OCI-LY3 (cell line): ENCODE measurements at regions not wholly inside any gene's neighbourhood (a gene's known extent, or its start where the extent isn't known, plus 50 kb on each side); places are given as distances from the start of the nearest gene placed in this dataset.

Experiments used
- H2AFZ ChIP-seq: fragments of 200-600, 300-600 bp; shearing (Covaris generic); 2 replicates; pipeline ENCODE4 v1.6.0; 2014; ENCODE audit warnings: antibody characterized with exemption, low read depth, low read length
- H3K27ac ChIP-seq: fragments of 200-600, 300-600 bp; sonication (generic); 2 replicates; pipeline ENCODE4 v1.5.1; 2014; ENCODE audit warnings: mild to moderate bottlenecking, low read length, moderate library complexity, mixed read lengths
- H3K27me3 ChIP-seq: fragments of 200-600, 300-600 bp; sonication (generic); 2 replicates; pipeline ENCODE4 v1.6.1; 2014; ENCODE audit warnings: low read depth, low read length, mixed read lengths
- H3K36me3 ChIP-seq: fragments of 200-600, 300-600 bp; sonication (generic); replicated peaks from 2 replicates; pipeline ENCODE3; 2014; ENCODE audit warnings: low read depth, low read length, mixed read lengths
- H3K4me1 ChIP-seq: fragments of 300-600, 200-600 bp; sonication (generic); 2 replicates; pipeline ENCODE4 v1.6.1; 2014; ENCODE audit warnings: low read length, mixed read lengths
- H3K4me2 ChIP-seq: fragments of 200-600, 300-600 bp; sonication (generic); 2 replicates; pipeline ENCODE4 v1.6.1; 2014; ENCODE audit warnings: low read length, mixed read lengths
- H3K4me3 ChIP-seq: fragments of 300-600, 200-600 bp; sonication (generic); 2 replicates; pipeline ENCODE4 v1.5.1; 2014; ENCODE audit warnings: antibody characterized with exemption, mild to moderate bottlenecking, low read length, moderate library complexity
- H3K79me2 ChIP-seq: fragments of 300-600, 200-600 bp; shearing (Covaris generic); 2 replicates; pipeline ENCODE4 v1.6.1; 2014; ENCODE audit warnings: mild to moderate bottlenecking, low read length, mixed read lengths
- H3K9ac ChIP-seq: fragments of 300-600, 200-600 bp; shearing (Covaris generic); 2 replicates; pipeline ENCODE4 v1.6.0; 2014; ENCODE audit warnings: mild to moderate bottlenecking, low read length, moderate library complexity
- H3K9me3 ChIP-seq: fragments of 200-600, 300-600 bp; shearing (Covaris generic); 2 replicates; pipeline ENCODE4 v1.6.1; 2014; ENCODE audit warnings: low read length, mixed read lengths; ENCODE audit not compliant: insufficient read depth
- H4K20me1 ChIP-seq: fragments of 200-600, 300-600 bp; sonication (generic); 2 replicates; pipeline ENCODE4 v1.6.1; 2016; ENCODE audit warnings: low read length, mixed read lengths; ENCODE audit not compliant: insufficient read depth
- CTCF ChIP-seq: fragments of 200-600, 300-600 bp; sonication (generic); IDR thresholded peaks from 2 replicates; pipeline ENCODE4 v1.5.1; 2014; ENCODE audit warnings: antibody characterized with exemption, low read length, low read depth
- EZH2phosphoT487 ChIP-seq: fragments of 200-600 bp; shearing (Covaris generic); IDR thresholded peaks from 2 replicates; pipeline ENCODE4 v1.6.1; 2018; ENCODE audit warnings: antibody characterized with exemption, mixed run types, low read depth

GRCh38 chr10:45198486-45199204 lies 116.8 kb downstream of the OR13A1 start:
- Histone ChIP-seq H3K9me3 (no peaks in the 10 kb centered on the region), H3K9ac (no peak overlapping the region), H4K20me1 (no peaks in the 10 kb centered on the region), H3K27ac (no peak overlapping the region), H3K4me2 (no peak overlapping the region), H3K4me1 (no peaks in the 10 kb centered on the region), H3K79me2 (no peaks in the 10 kb centered on the region), H3K36me3 (no peaks in the 10 kb centered on the region), H2AFZ (no peak overlapping the region), H3K4me3 (no peak overlapping the region), H3K27me3 (no peaks in the 10 kb centered on the region)
- no peak for TF ChIP-seq EZH2phosphoT487
- no peak for TF ChIP-seq CTCF

- Histone ChIP-seq H3K9me3 (no peaks in the 10 kb centered on the region), H3K4me1 (no peaks in the 10 kb centered on the region), H3K36me3 (no peaks in the 10 kb centered on the region), H2AFZ (no peak overlapping the region), H4K20me1 (no peaks in the 10 kb centered on the region), H3K9ac (no peak overlapping the region), H3K4me2 (no peak overlapping the region), H3K27me3 (no peaks in the 10 kb centered on the region), H3K4me3 (no peak overlapping the region), H3K79me2 (no peaks in the 10 kb centered on the region), H3K27ac (no peak overlapping the region)
- TF ChIP-seq CTCF: no peak
- TF ChIP-seq EZH2phosphoT487: no peak
Observed at GRCh38 chr10:45199205-45199740, 116.1 kb downstream of the OR13A1 start.

GRCh38 chr10:45201271-45201670 lies 114.1 kb downstream of the OR13A1 start:
- Histone ChIP-seq H3K79me2 (no peaks in the 10 kb centered on the region), H3K36me3 (no peaks in the 10 kb centered on the region), H3K27me3 (no peaks in the 10 kb centered on the region), H3K4me2 (no peak overlapping the region), H3K27ac (no peak overlapping the region), H4K20me1 (no peaks in the 10 kb centered on the region), H3K4me1 (no peaks in the 10 kb centered on the region), H2AFZ (no peak overlapping the region), H3K9me3 (no peaks in the 10 kb centered on the region), H3K9ac (no peak overlapping the region), H3K4me3 (no peak overlapping the region)
- TF ChIP-seq EZH2phosphoT487: no peak
- TF ChIP-seq CTCF: no peak

GRCh38 chr10:45202242-45202641 lies 113.2 kb downstream of the OR13A1 start:
- H3K4me3 ChIP-seq: no peak overlapping the region
- TF ChIP-seq CTCF (no peak), EZH2phosphoT487 (no peak)
- no peak overlapping the region for H2AFZ ChIP-seq
- H3K36me3 ChIP-seq: no peaks in the 10 kb centered on the region
- no peaks in the 10 kb centered on the region for H4K20me1 ChIP-seq
- no peaks in the 10 kb centered on the region for H3K79me2 ChIP-seq
- no peaks in the 10 kb centered on the region for H3K4me1 ChIP-seq
- no peaks in the 10 kb centered on the region for H3K27me3 ChIP-seq
- no peak overlapping the region for H3K9ac ChIP-seq
- no peak overlapping the region for H3K4me2 ChIP-seq
- H3K27ac ChIP-seq: no peak overlapping the region
- H3K9me3 ChIP-seq: no peaks in the 10 kb centered on the region
